HG03039 (cell line): ENCODE measurements at regions not wholly inside any gene's neighbourhood (a gene's known extent, or its start where the extent isn't known, plus 50 kb on each side); places are given as distances from the start of the nearest gene placed in this dataset.

Experiments used
- ATAC-seq: cut with Tn5 transposase; IDR thresholded peaks from one replicate; pipeline ENCODE4 v1.9.1; 2021; ENCODE audit warnings: mild to moderate bottlenecking, moderate library complexity; ENCODE audit not compliant: unreplicated experiment

DNA sequence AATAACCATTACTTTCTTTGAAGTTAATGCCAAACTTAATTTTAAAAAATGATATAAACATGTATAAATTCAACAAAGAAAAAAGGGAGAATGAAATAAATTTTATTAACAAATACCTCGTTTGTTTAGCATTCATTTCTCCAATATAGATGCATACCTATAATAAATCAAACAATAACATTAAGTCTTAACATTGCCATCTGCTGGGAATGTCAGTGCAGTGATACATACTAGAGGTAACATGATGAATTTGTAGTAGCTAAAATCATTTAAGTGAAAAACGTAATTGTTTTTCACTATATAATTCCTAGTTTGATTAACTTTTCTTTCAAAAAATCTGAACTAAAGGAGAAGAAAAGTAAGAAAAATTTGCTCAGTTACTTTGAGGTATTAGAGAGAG is 340.2 kb upstream of the CBLB start:
- no peak for ATAC-seq

GRCh38 chr3:106209482-106209881 is 340.7 kb upstream of the CBLB start:
- no peak for ATAC-seq

DNA sequence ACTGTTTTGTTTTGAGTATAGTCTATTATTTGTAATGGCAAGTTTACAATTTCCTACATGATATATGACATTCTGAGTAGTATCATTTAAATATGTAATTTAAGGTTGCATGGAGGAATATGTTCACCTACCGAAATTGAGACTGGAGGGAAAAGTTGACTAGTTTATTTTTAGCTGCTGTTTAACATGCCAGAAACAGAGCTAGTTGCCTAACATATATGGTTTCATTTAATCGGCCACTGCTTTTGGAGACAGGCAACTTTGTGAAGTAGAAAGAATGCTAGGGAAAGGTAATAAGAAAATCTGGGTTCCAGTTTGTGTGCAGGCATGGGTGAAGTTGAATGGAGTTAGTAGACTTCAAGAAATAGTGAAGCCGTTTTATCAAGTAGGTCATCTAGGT is 342.1 kb upstream of the CBLB start:
- no peak for ATAC-seq

- ATAC-seq = no peak
Measured at GRCh38 chr3:106212665-106213222, 343.9 kb upstream of the CBLB start.

GRCh38 chr3:106213954-106214353 is 345.1 kb upstream of the CBLB start:
- ATAC-seq = no peak

DNA sequence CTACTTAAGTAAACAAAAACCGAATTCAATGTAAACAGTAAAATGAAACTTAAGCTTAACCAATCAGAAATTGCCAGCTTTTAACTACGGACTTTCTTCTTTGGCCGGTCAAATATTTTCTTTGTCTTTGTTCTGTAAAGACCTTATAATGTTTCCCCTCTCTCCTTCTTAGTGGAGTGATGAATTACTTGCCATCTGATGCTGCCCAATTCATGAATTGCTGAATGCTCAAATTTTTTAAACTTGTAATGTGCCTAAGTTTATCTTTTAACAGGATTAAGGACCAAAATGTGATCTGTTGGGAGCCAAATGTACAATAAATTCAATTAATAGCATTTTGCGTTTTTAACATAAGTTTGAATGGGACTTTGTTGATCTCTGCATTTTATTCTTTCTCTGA is 345.8 kb upstream of the CBLB start:
- no peak for ATAC-seq

DNA sequence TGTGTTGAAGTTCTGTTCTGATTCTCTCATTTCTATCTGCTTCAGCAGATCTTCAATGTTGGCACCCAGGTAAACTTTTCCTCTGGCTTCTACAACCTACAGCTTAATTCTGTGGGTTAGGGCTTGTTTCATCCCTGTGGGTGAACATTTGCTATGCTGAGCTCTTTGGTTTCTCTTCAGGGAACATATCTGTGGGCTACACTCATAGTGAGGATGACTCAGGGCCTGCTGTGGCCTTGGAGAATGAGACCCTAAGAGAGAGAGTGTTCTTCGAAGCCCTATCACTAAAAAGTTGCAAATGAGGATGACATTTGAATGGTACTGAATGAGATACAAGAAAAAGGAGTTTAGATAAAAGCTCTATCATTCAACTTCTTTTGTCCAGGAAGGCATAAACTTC is 346.2 kb upstream of the CBLB start:
- no peak for ATAC-seq

DNA sequence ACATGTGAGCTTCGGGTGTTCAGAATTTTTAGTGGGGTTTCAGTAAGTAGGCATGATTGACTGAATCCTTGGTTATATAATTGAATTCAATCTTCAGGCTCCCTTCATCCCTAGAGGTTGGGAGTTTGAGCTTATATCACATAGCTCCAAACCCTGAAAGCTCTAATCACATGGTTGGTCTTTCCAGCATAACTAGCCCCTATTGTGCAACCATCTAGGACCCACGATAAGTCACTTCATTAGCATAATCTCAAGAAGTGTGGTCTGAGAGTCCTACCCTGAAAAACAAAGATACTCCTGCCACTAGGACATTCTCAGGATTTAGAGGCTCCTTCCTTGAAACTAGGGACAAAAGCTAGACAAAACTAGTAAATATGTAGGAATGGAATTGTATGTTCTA is 348.9 kb upstream of the CBLB start:
- ATAC-seq = no peak

DNA sequence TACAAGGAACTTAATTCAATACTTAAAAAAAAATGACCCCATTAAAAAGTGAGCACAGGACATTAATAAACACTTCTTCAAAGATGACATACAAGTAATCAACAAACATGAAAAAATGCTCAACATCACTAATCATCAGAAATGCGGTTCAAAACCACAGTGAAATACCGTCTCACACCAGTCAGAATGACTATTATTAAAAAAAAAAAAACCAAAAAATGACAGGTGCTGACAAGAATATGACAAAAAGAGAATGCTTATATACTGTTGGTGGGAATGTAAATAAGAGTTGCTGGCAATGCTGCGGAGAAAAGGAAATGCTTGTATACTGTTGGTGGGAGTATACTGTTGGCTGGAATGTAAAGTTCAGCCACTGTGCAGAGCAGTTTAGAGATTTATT is 358.3 kb upstream of the CBLB start:
- no peak for ATAC-seq

DNA sequence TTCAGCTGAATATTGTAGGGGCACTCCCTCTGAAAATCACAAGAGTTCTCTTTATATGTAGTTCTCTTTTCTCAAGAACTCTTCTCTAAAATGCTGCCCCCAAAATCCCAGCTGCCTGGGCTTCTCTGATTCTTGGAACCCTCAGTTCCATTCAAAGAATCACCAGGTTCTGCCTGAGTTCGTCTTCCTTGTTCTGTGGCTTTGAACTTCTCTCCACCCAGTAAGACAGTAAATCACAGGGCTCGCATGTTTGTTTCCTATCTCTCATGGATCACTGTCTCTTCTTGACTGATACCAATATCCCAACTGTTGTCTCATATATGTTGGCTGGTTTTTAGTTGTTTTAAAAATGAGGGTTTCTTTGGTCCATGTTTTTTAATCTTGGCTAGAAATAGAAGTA is 359.5 kb upstream of the CBLB start:
- no peak for ATAC-seq

DNA sequence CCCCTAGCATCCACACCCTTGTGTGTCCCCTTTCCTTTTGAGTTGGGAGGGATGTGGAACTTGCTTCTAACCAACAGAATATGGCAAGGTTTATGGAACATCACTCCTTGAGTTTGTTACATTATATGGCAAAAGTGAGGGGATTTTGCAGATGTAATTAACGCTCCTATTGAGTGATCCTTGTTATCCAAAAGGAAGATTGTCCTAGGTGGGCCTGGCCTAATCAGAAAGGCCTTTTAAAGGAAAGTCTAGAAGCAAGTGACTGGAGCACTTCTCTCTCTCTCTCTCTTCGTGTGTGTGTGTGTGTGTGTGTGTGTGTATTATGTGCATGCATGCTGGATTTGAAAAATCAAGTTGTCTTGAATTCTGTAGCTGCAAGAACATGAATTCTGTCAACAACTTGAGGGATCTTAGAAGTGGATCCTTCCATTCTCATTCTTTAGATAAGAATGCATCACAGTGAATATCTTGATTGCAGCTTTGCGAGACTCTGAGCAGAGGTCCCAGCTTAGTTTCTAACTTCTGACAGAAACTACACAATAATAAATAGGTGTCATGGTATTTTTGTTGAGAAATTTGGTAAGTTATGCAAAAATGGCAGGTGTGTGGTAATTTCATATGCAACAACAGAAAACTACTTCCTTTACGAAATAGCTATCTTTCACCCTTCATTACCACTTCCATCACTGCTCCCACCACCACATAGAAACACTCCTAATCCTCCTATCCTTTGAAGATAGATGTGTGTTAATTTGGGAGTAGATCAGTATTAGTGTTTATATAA is 360.9 kb upstream of the CBLB start:
- no peak for ATAC-seq

- ATAC-seq = no peak
Measured at GRCh38 chr3:106231086-106231485, 362.3 kb upstream of the CBLB start.

DNA sequence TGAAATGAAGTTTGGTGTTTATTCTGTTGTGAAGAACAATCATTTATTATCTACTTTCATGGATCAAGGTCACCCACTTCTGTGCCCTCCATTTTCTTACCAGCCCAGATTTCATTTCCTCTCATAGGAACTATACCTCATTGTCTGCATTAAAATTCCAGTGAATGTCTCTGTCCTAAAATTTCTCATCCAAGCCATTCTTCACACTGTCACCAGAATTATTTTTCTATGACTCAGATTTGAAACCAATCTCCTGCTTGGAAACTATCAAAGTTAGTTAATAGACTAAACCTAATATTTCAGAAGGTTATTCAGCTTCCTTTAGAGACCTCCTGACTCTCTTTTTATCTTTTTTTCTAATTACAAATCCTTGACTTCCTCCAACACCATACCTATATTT is 364.1 kb upstream of the CBLB start:
- no peak for ATAC-seq

GRCh38 chr3:106239195-106239697 is 370.4 kb upstream of the CBLB start:
- ATAC-seq = no peak

DNA sequence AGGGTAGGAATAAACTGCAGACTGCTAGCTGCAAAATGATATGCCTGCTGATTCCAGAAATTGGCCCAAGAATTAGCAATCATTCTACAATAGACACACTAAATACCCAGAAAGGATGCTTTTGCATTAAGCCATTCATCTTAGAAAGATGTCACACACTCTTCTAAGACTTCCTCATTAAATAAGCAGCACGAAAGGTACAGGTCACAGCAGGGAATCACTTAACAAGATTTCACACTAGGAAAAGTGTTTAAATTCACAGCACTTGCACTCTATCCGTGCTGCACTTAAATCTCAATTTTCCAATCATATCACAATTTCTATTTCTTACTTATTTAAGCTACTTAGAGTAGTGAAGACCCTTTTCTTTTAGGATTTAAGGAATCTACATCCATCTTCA is 372.8 kb upstream of the CBLB start:
- ATAC-seq = no peak

DNA sequence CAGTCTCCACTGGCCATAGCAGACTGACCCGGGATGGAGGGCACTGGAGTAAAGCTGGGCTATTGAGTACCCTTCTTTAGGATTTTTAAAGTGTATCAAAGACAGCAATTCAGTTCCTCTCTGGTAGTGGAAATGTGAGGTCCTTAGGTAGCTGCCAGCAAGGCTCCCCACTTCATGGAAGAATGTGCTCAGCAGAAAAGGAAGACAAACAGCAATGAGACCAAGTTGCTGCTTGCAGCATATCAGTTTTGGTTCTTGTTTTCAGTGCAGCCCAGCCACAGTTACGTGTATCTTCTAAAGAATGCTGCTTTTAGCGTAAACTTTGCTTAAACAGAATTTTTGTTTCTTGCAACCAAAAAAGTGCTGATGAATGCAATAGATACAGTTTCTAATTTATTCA is 374.0 kb upstream of the CBLB start:
- no peak for ATAC-seq

- ATAC-seq = no peak
Measured at GRCh38 chr3:106245400-106245799, 376.6 kb upstream of the CBLB start.

- no peak for ATAC-seq
Measured at GRCh38 chr3:106247902-106248684, 379.3 kb upstream of the CBLB start.

- no peak for ATAC-seq
Measured at GRCh38 chr3:106249159-106249558, 380.3 kb upstream of the CBLB start.

- no peak for ATAC-seq
Measured at GRCh38 chr3:106249981-106250380, 381.2 kb upstream of the CBLB start.

DNA sequence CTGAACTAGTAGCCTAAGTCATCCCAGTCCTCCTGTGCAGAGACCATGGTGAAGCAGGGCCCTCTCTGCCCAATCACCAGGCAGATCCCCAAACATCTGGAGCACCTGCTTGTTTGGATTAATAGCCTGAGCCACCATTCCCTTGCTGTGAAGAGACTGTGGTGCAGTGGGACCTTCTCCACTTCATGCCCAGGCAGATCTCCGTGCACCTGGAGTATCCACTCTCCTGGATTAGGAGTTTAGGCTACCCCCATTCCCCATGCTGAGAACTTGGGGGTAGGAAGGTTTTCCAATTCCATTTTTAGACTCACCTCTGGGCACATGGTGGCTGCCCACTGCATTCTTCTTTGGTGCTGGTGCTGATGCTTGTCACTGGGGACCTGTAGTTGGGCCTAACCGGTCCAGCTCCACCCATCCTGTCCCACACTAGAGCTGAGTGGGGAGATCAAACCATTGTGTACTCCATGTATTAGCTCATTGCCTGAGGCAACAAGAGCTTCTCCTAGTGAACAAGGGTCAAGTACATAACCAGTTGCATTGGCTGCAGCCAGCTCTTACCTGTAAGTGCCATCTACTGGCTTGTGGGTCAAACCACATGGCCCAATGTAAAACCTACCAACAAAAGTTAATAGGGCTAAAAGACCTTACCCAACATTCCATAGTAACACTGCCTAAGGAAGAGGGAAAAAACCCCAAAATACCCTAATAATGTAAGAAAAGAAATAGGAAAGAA is 382.5 kb upstream of the CBLB start:
- no peak for ATAC-seq
